ENCODE measurements at regions not wholly inside any gene's neighbourhood (a gene's known extent, or its start where the extent isn't known, plus 50 kb on each side); places are given as distances from the start of the nearest gene placed in this dataset.

DNA sequence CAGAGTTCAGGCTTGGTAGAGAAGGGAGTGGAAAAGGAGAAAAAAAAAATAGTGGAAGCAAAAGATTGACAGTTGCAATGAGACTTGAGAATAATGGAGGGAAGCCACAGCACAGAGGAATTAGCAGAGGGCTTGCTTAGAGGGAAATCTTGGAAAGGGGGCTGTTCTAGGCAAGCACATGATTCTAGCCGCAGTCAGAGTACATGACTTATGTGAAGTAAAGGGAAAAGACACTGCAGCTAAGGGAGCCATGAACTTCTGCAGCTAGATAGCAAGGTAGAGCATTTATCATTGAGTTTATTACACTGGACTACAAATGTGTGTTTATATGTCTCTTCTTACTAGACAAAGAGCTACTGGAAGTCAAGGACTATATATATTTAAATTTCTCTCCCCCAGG, 144.0 kb upstream of the OPCML start:
- H4K20me1 ChIP-seq (ENCODE audit: insufficient read depth) = no peaks in the 10 kb centered on the region

DNA sequence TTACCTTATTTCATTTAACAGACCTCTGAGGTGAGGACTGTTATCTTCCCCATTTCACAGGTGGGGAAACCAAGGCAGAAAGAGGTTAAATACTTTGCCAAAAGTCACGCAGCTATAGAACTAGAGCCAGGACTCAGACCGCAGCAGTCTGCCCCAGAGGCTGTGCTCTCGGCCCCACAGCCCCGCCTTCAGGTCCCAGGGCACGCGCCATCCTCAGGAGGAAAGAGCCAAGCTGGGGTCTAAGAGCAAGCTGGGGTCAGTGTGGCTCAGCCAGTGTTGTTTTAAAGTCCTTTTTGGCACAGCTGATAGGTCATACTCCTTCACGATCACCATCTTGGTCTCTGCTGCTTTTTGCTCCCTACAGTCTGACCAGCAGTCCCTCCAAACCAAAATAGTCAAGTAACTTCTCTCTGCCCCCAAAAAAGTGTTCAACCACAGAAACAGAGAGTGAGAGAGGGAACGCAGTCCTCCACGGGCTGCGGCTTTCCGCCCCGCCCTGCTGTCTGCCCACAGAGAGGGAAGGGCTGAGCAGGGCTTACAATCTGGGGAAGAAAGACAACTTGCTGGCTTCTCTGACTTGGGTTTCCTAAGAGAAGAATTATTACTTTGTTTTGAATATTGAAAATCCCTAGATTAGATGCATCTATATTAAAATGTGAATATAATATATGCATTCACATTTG, 137.2 kb upstream of the OPCML start:
- H3K4me2 ChIP-seq (ENCODE audit: low read length) = no peak overlapping the region
- TF ChIP-seq, protein P1, sequence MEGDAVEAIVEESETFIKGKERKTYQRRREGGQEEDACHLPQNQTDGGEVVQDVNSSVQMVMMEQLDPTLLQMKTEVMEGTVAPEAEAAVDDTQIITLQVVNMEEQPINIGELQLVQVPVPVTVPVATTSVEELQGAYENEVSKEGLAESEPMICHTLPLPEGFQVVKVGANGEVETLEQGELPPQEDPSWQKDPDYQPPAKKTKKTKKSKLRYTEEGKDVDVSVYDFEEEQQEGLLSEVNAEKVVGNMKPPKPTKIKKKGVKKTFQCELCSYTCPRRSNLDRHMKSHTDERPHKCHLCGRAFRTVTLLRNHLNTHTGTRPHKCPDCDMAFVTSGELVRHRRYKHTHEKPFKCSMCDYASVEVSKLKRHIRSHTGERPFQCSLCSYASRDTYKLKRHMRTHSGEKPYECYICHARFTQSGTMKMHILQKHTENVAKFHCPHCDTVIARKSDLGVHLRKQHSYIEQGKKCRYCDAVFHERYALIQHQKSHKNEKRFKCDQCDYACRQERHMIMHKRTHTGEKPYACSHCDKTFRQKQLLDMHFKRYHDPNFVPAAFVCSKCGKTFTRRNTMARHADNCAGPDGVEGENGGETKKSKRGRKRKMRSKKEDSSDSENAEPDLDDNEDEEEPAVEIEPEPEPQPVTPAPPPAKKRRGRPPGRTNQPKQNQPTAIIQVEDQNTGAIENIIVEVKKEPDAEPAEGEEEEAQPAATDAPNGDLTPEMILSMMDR (IDR thresholded peaks at IDR 0.05; ENCODE audit: poor library complexity, severe bottlenecking) = no peak
- no peak for TF ChIP-seq SMC3 (conservative IDR thresholded peaks at IDR 0.05; ENCODE audit: poor library complexity)
- no peak for TF ChIP-seq MXI1 (conservative IDR thresholded peaks at IDR 0.05; ENCODE audit: poor library complexity, severe bottlenecking)
- no peak for TF ChIP-seq EZH2 (IDR thresholded peaks at IDR 0.05; ENCODE audit: borderline replicate concordance, insufficient read depth, low read length, poor library complexity, severe bottlenecking)
- no peak for TF ChIP-seq RAD21 (conservative IDR thresholded peaks at IDR 0.05)
- no peak for TF ChIP-seq TAF1 (IDR thresholded peaks at IDR 0.05; ENCODE audit: low read depth)
- TF ChIP-seq POLR2AphosphoS5 (IDR thresholded peaks at IDR 0.05) = no peak
- TF ChIP-seq, protein P2, sequence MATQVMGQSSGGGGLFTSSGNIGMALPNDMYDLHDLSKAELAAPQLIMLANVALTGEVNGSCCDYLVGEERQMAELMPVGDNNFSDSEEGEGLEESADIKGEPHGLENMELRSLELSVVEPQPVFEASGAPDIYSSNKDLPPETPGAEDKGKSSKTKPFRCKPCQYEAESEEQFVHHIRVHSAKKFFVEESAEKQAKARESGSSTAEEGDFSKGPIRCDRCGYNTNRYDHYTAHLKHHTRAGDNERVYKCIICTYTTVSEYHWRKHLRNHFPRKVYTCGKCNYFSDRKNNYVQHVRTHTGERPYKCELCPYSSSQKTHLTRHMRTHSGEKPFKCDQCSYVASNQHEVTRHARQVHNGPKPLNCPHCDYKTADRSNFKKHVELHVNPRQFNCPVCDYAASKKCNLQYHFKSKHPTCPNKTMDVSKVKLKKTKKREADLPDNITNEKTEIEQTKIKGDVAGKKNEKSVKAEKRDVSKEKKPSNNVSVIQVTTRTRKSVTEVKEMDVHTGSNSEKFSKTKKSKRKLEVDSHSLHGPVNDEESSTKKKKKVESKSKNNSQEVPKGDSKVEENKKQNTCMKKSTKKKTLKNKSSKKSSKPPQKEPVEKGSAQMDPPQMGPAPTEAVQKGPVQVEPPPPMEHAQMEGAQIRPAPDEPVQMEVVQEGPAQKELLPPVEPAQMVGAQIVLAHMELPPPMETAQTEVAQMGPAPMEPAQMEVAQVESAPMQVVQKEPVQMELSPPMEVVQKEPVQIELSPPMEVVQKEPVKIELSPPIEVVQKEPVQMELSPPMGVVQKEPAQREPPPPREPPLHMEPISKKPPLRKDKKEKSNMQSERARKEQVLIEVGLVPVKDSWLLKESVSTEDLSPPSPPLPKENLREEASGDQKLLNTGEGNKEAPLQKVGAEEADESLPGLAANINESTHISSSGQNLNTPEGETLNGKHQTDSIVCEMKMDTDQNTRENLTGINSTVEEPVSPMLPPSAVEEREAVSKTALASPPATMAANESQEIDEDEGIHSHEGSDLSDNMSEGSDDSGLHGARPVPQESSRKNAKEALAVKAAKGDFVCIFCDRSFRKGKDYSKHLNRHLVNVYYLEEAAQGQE (IDR thresholded peaks at IDR 0.05; ENCODE audit: borderline replicate concordance) = no peak
- TF ChIP-seq EP300 (conservative IDR thresholded peaks at IDR 0.05; ENCODE audit: poor library complexity, severe bottlenecking) = no peak
- H3F3A ChIP-seq (ENCODE audit: insufficient read depth, low read length, poor library complexity, severe bottlenecking) = no peaks in the 10 kb centered on the region
- no peak overlapping the region for H3K4me3 ChIP-seq (ENCODE audit: low read length)
- H3K9me2 ChIP-seq (ENCODE audit: insufficient read depth, low read length) = no peaks in the 10 kb centered on the region
- no peak overlapping the region for H2AFZ ChIP-seq (ENCODE audit: low read depth, low read length)
- H3K9me3 ChIP-seq (ENCODE audit: low read length) = no peaks in the 10 kb centered on the region
- no peaks in the 10 kb centered on the region for H3K36me3 ChIP-seq (ENCODE audit: insufficient read depth, low read length)
- no peak overlapping the region for H3K9ac ChIP-seq (ENCODE audit: low read length)
- no peaks in the 10 kb centered on the region for H3K79me2 ChIP-seq (replicated peaks; ENCODE audit: insufficient read depth, low read length)
- H3K27ac ChIP-seq (ENCODE audit: low read length) = no peak overlapping the region
- H4K20me1 ChIP-seq (ENCODE audit: insufficient read depth) = no peaks in the 10 kb centered on the region
- H3K27me3 ChIP-seq (ENCODE audit: insufficient read depth, low read depth, low read length) = no peaks in the 10 kb centered on the region

More for the DNA sequence above, 144.0 kb upstream of the OPCML start:
- H3K36me3 ChIP-seq (ENCODE audit: insufficient read depth, low read length) = no peaks in the 10 kb centered on the region
- no peaks in the 10 kb centered on the region for H3K9me2 ChIP-seq (ENCODE audit: insufficient read depth, low read length)
- H3K9me3 ChIP-seq (ENCODE audit: low read length) = no peaks in the 10 kb centered on the region
- no peak overlapping the region for H3K9ac ChIP-seq (ENCODE audit: low read length)
- H3K27me3 ChIP-seq (ENCODE audit: insufficient read depth, low read depth, low read length) = no peaks in the 10 kb centered on the region
- no peak overlapping the region for H2AFZ ChIP-seq (ENCODE audit: low read depth, low read length)
- H3K79me2 ChIP-seq (replicated peaks; ENCODE audit: insufficient read depth, low read length) = no peaks in the 10 kb centered on the region
- no peak overlapping the region for H3K4me3 ChIP-seq (ENCODE audit: low read length)
- peaks cover 3% of the 10 kb centered on the region for H3F3A ChIP-seq (ENCODE audit: insufficient read depth, low read length, poor library complexity, severe bottlenecking)
- H3K27ac ChIP-seq (ENCODE audit: low read length) = no peak overlapping the region
- H3K4me2 ChIP-seq (ENCODE audit: low read length) = no peak overlapping the region
- TF ChIP-seq MXI1 (conservative IDR thresholded peaks at IDR 0.05; ENCODE audit: poor library complexity, severe bottlenecking) (no peak), EP300 (conservative IDR thresholded peaks at IDR 0.05; ENCODE audit: poor library complexity, severe bottlenecking) (no peak), TAF1 (IDR thresholded peaks at IDR 0.05; ENCODE audit: low read depth) (no peak), POLR2AphosphoS5 (IDR thresholded peaks at IDR 0.05) (no peak), RAD21 (conservative IDR thresholded peaks at IDR 0.05) (no peak), SMC3 (conservative IDR thresholded peaks at IDR 0.05; ENCODE audit: poor library complexity) (no peak), EZH2 (IDR thresholded peaks at IDR 0.05; ENCODE audit: borderline replicate concordance, insufficient read depth, low read length, poor library complexity, severe bottlenecking) (no peak)
- TF ChIP-seq, protein P2 (IDR thresholded peaks at IDR 0.05; ENCODE audit: borderline replicate concordance) = no peak
- TF ChIP-seq, protein P1 (IDR thresholded peaks at IDR 0.05; ENCODE audit: poor library complexity, severe bottlenecking) = no peak

All from neural cell (in vitro differentiated cells).